ENCODE measurements at regions not wholly inside any gene's neighbourhood (a gene's known extent, or its start where the extent isn't known, plus 50 kb on each side); places are given as distances from the start of the nearest gene placed in this dataset.

DNA sequence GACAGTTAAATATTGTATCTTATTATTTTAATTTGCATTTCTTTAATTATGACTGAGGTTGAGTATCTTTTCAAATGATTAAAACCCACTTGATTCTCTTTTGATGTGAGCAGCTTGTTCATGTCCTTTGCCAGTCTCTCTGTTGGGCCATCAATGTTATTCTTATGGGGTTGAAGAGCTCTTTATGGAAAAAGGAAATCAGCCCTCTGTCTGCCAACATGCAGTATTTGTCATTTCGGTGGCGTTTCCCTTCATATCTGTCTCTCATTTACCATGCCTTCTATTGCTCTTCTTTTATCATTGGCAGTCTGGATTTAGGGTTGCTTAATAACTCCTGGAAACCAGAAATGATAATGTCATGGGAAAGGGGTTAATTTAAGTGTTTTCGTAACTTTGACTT is 340.7 kb upstream of the DNAJC19 start:
- TF ChIP-seq, protein P1, sequence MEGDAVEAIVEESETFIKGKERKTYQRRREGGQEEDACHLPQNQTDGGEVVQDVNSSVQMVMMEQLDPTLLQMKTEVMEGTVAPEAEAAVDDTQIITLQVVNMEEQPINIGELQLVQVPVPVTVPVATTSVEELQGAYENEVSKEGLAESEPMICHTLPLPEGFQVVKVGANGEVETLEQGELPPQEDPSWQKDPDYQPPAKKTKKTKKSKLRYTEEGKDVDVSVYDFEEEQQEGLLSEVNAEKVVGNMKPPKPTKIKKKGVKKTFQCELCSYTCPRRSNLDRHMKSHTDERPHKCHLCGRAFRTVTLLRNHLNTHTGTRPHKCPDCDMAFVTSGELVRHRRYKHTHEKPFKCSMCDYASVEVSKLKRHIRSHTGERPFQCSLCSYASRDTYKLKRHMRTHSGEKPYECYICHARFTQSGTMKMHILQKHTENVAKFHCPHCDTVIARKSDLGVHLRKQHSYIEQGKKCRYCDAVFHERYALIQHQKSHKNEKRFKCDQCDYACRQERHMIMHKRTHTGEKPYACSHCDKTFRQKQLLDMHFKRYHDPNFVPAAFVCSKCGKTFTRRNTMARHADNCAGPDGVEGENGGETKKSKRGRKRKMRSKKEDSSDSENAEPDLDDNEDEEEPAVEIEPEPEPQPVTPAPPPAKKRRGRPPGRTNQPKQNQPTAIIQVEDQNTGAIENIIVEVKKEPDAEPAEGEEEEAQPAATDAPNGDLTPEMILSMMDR (IDR thresholded peaks at IDR 0.05), result no peak
- no peak for TF ChIP-seq POLR2A (IDR thresholded peaks at IDR 0.05)

Data from upper lobe of left lung (tissue), 4 donors.